Right lung (tissue), 2 donors: ENCODE measurements at regions not wholly inside any gene's neighbourhood (a gene's known extent, or its start where the extent isn't known, plus 50 kb on each side); places are given as distances from the start of the nearest gene placed in this dataset.

Experiments
- DNase-seq, 2 donors: peaks; one replicate each; pipeline ENCODE4 v3.0.0-alpha.2; 2013

GRCh38 chr2:198347946-198348345 lies 543.6 kb downstream of the PLCL1 start:
- DNase-seq: no peak

GRCh38 chr2:198347349-198347748 lies 543.0 kb downstream of the PLCL1 start:
- DNase-seq: no peak

GRCh38 chr2:198343471-198343870 lies 539.1 kb downstream of the PLCL1 start:
- no peak for DNase-seq

- no peak for DNase-seq
These were observed 536.5 kb downstream of the PLCL1 start for GRCh38 chr2:198340846-198341245.

- no peak for DNase-seq
These were observed 534.7 kb downstream of the PLCL1 start for GRCh38 chr2:198339116-198339515.

- no peak for DNase-seq
These were observed 533.0 kb downstream of the PLCL1 start for GRCh38 chr2:198337368-198337767.

- no peak for DNase-seq
These were observed 524.1 kb downstream of the PLCL1 start for GRCh38 chr2:198328454-198328853.

- DNase-seq: no peak
These were observed 523.1 kb downstream of the PLCL1 start for GRCh38 chr2:198327526-198327925.

GRCh38 chr2:198326431-198326830 lies 522.0 kb downstream of the PLCL1 start:
- DNase-seq: no peak

GRCh38 chr2:198325359-198325758 lies 521.0 kb downstream of the PLCL1 start:
- no peak for DNase-seq

GRCh38 chr2:198324071-198324470 lies 519.7 kb downstream of the PLCL1 start:
- no peak for DNase-seq

GRCh38 chr2:198322275-198322674 lies 517.9 kb downstream of the PLCL1 start:
- DNase-seq: no peak

- DNase-seq: no peak
These were observed 517.2 kb downstream of the PLCL1 start for GRCh38 chr2:198321522-198322088.

- no peak for DNase-seq
These were observed 512.5 kb downstream of the PLCL1 start for GRCh38 chr2:198316852-198317396.

- no peak for DNase-seq
These were observed 511.6 kb downstream of the PLCL1 start for GRCh38 chr2:198315791-198316630.

GRCh38 chr2:198314559-198315153 lies 510.3 kb downstream of the PLCL1 start:
- peak; percentile 34 to 55 for DNase-seq

- DNase-seq: no peak
These were observed 508.4 kb downstream of the PLCL1 start for GRCh38 chr2:198312596-198313483.

GRCh38 chr2:198311020-198311419 lies 506.6 kb downstream of the PLCL1 start:
- no peak for DNase-seq

GRCh38 chr2:198309673-198310280 lies 505.4 kb downstream of the PLCL1 start:
- peak; percentile 12 to 32 for DNase-seq

- no peak for DNase-seq
These were observed 504.7 kb downstream of the PLCL1 start for GRCh38 chr2:198309081-198309480.

GRCh38 chr2:198308368-198308767 lies 504.0 kb downstream of the PLCL1 start:
- no peak for DNase-seq
